GM21717 (cell line): ENCODE measurements at regions not wholly inside any gene's neighbourhood (a gene's known extent, or its start where the extent isn't known, plus 50 kb on each side); places are given as distances from the start of the nearest gene placed in this dataset.

Source experiments
- ATAC-seq: cut with Tn5 transposase; IDR thresholded peaks from one replicate; pipeline ENCODE4 v1.9.1; 2021; ENCODE audit warnings: mild to moderate bottlenecking, moderate library complexity; ENCODE audit not compliant: unreplicated experiment

DNA sequence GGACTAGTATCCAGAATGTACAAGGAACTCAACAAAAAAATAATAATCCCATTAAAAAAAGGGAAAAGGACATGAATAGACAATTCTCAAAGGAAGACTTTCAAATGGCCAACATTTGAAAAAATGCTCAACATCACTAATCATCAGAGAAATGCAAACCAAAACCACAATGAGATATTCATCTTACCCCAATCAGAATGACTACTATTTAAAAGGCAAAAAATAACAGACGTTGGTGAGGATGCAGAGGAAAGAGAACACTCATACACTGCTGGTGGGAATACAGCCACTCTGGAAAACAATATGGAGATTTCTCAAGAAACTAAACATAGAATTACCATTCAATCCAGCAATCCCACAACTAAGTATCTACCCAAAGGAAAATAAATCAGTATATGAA, 133.1 kb downstream of the KDR start:
- ATAC-seq, result no peak

DNA sequence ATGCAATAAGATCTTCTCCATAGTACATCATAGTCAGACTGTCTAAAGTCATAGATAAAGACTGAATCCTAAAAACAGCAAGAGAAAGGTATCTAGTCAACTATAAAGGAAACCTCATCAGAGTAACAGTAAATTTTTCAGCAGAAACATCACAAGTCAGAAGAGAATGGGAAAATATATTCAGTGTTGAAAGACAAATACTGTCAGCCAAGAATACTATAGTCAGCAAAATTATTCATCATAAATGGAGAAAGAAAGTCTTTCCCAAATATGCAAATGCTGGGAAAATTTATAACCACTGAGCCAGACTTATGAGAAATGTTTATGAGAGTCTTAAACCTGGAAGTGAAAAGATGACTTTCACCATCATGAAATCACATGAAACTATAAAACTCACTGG, 136.7 kb downstream of the KDR start:
- no peak for ATAC-seq

DNA sequence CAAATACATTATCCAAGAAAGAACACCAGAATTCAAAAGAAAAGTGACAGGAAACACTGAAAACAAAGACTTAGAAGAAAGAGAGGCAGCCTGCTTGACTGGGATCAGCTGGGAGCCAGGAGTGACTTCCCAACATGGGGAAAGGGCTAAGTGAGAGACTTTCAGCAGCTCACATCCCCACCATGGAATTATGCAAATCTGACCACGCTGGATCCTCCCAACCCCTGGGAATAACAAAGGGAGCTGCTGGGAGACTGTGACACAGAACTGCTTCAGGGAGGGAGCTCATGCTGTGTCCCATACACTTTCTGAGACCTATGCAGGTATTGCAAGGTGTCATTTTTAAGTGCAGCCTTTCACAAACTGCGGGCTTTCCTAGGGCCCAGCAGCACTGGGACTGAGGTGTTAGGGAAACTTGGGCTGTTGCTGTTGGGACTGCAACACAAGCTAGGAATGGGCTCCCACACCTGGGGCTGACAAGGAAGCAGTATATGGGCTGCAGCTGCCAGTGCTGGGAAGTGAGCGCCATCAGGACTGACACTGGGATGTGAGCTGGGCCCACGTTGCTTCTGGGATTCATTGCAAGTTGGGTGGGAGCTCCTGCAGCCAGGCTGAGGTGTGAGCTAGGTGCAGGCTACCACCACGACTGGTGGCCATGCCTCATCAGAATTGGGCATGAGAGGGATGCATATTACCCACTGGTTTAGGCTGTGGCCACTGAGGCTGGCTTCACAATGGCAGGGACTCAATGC, 139.1 kb downstream of the KDR start:
- ATAC-seq, result no peak

DNA sequence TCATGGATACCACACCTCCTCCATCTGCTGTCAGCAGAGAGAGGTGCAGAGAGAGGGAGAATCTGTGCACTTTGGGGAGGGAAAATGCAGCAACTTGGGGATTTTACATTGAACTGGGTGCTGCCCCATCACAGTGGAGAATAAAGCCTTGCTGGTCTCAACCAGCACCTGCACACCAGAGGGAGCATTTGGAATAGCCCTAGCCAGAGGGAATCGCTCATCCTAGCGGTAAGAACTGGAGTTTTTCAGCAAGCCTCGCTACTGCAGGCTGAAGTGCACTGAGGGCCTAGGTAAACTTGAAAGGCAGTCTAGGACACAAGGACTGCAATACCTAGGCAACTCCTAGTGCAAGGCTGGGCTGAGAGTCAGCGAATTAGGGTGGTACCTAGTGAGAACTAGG, 148.7 kb downstream of the KDR start:
- ATAC-seq, result no peak

DNA sequence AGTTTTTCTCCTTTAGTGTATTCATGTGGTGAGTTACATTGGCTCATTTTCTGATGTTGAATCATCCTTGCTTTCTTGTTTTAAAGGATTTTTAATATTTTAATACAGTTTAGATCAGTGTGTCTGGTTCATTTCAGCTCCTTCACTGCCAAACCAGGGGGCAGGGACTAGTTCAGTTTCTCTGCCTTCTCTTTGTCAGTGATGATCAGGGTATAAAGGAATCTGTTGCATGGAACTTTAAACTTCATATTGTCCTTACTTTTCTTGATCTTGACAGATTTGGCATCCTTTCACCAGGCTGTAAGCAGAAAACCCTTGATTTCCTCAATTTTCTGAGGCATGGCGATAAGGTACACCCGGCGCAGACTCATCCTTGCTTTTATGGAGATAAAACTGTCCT, 149.4 kb downstream of the KDR start:
- ATAC-seq, result no peak

DNA sequence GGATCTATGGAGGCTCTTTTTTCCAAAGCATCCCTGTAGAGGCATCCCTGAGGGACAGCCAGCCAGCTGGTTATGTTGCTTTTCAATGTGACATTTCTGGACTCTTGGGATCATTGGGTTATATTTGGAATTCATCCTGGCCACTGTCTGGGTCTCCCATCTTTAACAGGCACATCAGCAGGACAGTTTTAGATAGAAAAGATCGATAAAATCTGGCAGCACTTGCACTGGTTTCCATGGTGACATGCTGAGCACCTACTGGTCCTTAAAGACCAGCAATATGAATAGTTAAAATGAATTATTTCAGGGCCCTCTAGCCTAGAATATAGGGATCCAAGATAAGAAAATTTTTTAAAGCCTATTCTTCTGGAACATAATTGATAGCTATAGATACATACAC, 151.6 kb downstream of the KDR start:
- ATAC-seq, result no peak

DNA sequence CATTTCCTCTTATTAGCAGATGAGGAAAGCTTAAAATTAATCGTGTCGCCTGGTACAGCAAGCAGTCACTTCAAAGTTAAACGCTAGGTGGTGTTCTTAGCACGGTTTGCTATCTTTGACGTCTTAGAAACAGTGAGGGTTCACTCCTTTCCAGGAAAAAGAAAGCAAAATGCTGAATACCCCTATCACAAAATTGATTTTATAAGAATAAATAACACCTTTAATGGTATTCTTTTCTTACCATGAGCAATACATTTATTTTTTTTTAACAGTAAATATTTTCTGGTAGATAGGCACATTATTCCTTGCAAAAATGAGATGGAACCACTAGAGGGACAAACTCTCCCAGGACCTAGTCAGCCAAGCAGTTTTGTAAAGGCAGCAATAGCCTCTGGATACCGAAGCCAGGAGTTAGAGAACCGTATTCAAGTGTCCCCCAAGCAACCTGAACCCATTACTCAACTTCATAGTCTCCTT, 153.9 kb downstream of the KDR start:
- peak; percentile 46 for ATAC-seq

DNA sequence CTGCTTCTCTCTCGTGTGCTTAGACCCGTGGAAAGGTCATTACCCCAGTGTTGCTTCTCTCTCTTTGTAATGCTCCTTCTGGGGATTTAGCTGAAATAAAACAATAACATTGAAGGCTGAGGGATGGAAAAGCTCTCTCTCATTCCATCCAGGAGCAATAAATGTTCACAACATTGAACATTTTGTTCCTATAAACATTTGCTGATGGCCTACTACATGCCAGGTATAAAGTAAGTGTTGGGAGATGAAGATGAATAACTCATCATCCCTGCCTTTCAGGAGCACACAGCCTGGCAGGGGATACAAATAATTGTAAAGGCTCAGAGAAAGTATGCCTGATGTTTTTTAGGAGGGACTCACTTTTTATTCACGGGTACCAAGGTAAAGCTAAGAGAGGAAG, 158.1 kb downstream of the KDR start:
- no peak for ATAC-seq

DNA sequence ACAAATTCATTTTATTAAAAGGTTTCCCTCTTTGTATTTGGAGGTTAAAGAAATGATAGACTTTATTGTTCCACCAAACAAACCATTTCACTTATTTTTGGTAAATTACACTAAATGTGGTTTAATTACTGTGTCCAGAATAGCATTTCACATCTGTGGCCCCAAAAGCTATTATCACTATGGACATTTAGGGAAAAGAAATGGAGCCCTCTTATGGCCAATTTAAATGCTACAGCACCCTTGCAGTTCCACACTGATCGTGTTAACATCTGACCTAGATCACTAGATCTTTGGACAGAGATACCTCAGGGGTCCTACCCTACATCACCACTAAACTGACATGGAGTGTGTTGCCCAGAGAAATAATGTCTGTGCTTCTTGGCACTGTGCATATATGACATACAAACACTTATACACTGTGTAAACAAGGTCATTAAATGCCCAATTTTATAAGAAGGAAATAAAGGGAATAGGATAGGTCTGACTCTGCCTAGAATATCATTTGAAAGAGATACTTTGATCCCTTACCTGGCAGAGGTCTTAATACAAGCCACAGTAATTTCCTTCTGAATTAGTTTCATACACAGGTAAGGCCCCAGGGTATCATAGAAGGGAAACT, 163.9 kb downstream of the KDR start:
- ATAC-seq, result no peak

DNA sequence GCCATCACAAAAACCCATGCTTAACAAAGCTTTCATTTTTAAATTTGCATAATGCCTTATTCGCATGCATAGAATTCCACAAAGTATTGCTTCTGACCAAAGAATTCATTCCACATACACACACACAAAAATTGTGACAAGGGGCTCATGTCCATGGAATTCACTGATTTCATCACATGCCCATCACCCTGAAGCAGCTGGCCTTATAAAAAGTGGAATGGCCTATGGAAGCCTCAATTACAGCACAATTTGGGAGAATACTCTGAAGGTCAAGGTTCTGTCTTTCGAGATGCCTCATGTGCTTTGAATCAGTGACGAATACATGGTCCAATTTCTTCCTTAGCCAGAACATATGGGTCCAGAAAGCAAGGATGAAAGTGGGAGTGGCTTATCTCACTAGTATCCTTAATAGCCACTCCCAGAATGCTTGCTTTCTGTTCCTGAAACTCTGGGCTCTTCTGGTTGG, 165.7 kb downstream of the KDR start:
- no peak for ATAC-seq

DNA sequence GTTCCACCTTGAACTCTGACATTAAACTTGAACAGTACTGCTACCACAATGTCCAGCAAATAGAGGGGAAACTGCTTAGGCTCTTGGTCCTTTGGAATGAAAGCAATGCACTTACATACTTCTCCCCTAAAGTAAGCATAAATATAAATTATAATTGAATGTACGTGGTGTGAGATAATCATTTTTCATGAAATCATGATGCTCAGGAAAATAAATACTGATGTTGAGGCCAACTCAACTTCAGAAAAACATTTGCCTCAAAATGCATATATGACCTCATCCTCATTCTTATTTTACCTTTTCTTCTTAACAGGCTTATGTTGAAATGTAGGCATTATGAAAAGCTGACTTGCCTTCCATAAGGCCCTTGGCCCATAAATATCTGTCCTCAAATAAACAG, 166.3 kb downstream of the KDR start:
- ATAC-seq, result no peak

DNA sequence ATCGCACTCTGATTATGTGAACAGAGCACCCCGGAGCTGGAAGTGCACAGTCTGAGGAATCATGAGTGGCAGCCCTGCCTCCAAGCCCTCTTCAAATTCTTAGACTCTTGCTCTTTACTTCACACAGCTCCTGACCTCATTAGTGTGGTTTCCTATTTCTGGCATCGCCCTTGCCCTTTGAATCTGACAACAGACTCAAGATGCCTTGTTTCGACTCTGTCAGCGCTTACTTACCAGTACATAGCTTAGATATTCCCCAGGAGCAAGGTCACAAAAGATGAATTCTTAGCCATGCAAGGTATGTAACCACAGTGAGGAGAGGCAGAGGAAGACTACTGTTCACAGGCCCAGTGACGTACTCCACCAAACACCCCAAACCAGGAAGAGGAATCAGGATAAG, 167.2 kb downstream of the KDR start:
- no peak for ATAC-seq

DNA sequence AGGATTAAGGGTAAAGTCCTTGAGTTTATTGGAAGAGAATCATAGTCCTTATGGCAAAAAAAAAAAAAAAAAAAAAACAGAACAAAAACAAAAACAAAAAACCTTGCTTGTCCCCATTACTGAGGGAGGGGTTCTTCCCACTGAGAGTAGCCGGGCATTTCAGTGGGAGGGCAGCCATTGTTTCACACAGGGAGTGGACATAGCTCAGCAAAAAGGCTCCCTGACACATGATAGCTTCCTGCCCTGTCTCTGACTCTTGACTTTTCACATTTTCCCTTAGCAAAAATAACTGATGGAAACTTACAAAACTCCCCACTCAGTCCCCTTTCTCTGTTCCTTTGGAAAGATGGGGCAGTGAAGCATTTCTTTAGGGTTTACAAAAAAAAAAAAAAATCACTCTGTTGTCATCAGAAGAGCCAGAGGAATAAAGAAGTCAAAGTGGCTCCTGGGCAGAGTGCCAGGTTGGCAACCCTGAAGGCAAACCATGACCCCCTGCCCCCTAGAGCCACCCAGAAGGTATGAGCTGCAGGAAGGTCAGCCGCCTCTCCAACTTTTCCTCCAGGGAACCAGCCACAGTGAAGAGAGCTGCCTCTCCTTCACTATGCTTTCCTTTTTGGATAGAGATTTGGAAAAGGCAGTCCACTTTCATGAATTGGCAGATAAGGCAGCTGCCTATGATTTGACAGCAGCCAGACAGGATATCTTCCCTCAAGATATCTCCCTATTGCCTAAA, 170.6 kb downstream of the KDR start:
- no peak for ATAC-seq

DNA sequence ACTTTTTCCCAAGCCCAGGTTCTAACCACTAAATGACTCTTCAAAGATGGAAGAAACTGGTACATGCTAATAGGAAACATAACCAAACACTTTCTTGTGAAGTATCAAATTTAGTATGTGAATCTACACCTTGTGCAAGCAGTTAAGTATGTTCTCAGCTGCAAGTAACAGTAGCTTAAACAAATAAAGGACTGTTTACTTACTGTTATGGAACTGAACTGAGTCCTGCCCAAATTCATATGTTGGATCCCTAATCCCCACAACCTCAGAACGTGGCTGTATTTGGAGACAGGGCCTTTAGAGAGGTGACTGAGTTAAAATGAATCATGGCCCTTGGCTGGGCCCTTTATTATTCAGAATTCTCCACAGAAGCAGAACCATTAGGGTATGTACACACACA, 178.7 kb downstream of the KDR start:
- no peak for ATAC-seq

DNA sequence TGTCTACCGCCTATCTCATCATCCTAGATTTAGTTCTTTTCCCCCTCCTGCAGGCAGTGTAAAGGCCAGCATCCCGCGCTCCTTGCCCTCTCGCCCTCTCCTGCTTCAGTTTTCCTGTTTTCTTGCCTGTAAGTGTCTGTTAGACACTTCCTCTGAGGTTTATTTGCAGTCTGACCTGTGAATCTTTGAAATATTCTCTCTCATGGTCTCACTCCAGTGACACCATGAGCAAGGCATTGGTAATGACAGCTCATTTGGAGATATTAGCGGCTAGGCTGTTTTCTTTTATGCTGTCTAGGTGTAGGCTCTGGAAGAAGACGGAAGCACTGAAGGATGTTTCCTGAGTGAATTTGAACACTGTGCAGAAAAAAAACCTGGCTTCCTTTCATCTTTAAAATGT, 179.6 kb downstream of the KDR start:
- no peak for ATAC-seq

DNA sequence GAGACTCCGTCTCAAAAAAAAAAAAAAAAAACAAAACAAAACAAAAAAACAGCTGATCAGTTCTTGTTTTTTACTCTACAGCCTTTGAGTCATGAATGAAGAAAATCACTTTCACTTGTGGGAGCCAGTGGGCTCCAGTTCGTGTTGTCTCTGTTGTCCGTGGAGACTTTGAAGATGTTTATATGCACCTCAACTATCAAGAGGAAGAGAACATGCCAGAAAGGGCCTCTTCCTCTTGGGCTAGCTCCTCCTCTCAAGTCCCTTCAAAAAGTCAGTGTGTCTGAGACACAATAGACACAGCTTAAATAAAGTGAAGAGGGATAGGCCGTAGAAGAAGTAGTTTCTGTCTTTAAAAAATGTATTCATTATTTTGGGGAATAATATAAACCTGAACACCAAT, 182.7 kb downstream of the KDR start:
- ATAC-seq, result no peak

DNA sequence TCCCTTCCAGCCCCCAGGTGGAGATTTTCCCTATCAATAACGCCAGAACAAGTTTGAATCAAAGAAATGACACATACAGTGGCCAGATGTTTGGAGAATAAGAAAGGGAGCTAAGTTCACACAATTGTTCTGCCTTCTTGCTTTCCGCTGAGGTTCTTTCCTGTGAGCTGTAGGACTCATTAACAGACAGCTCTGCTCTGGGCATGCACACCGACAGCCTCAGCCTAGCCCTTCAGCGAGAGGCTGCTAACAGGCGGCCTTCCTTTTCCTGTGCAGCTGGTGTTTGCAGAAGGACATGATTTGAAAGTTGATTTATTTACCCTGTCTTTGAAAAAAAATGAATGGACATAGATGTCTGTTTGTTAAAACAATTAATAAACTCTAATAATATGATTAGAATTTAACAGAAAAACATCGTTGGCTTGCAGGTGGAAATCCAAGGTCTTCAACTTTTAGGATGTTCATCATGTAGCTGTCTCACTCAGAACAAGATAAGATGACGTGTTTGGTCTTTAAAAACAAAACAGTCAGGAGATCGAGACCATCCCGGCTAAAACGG, 183.3 kb downstream of the KDR start:
- ATAC-seq, result no peak

DNA sequence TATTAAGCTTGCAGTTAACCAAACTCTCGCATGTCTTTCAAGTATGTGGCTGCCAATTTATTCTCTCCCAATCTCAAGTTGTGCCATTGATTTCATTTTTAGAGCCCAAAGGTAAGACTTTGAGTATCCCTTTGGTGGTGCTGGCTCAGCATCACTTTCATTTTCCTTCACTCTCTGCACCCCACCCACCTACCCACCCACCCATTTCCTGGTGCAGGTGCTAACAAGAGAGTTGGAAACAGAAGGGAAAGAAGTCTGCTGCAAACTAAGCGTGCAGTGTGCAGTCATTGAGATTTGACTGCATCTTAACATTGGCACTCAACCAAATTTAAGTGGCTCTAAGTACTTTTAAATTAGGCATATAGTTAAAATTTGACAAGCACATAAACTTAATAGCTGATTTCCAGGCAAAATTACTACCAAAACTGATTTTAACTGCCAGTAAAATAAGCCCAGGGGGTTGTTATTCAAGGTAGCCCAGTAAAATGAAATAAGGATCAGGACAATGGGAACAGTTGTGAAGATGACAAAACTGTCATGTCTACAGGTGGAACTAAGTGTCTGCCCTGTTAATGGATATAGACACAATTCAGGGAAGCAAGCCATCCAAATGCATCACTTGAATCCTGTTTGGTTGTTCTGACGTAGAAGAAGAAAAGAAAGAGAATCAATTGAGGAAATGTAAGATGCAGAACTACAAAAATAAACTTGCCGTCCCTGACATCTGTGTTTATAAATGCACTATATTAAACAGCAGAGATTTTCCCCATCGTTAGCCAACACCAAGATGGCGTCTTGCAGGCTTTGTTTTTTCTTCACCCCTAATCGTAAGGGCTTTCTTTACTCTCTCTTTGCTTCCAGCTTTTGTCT, 184.2 kb downstream of the KDR start:
- no peak for ATAC-seq

DNA sequence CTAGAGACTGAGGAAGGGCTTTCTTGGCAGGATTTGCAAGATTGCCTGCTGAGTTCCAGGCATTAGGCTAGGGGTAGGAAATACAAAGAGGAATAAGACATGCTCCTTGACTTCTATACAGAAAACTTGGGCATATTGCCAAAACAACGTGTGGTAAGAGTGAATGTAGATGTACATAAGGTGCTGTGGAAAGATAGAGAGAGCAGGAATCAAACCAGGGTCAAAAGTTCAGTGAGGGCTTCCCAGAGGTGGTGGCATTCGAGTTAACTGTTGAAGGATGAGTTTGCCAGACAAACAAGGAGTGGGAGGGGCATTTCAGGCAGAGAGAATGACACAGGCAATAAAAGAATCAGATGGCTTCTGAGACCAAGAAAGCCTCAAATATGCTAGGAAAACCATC, 187.9 kb downstream of the KDR start:
- no peak for ATAC-seq

DNA sequence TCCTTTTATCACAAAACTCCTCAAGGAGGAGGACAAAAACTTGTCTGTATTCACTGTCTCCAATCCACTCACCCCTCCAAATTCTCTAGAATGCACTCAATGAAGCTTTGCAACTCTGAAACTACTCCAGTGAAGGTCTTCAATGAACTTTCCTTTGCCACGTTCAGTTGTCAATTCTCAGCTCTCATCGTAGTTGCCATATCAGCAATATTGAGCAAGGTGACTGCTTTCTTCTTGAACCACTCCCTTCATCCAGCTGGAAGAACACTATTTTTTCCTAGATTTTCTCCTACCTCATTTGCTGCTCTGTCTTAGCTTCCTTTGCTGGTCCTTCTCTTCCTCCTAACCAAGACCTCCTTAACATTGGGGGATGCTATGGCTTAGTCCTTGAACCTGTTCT, 191.8 kb downstream of the KDR start:
- ATAC-seq, result no peak

DNA sequence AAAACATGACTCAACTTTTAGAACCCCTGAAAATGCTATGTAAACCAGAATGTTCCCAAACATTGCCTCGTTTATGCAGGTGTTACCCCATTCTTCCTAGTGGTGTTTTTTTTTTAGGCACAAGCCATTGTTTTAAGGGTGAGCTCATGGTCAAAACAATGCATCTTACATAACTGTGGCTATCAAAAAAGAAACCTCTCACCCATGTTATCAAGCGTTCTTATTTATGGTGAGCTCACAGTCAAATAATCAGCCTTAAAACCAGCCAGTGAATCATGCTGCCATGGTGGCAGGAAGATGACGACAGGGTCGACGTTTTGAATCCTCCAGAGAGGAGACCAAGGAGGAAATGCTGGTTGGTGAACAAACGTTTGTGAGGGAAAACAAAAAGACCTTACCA, 195.2 kb downstream of the KDR start:
- no peak for ATAC-seq
